SK-N-SH treated with all-trans-retinoic acid at 6 μM for 48 hours (cell line): ENCODE measurements at regions not wholly inside any gene's neighbourhood (a gene's known extent, or its start where the extent isn't known, plus 50 kb on each side); places are given as distances from the start of the nearest gene placed in this dataset.

ENCODE experiments used
- ARNTL ChIP-seq: fragments of 450-650 bp; formaldehyde crosslinking; IDR thresholded peaks from 2 replicates; pipeline ENCODE4 v1.5.0; 2020; ENCODE audit warnings: low read depth, mild to moderate bottlenecking, moderate library complexity, borderline replicate concordance
- ISL1 ChIP-seq: fragments of 250-450 bp; sonication (Bioruptor Pico); IDR thresholded peaks from 2 replicates; pipeline ENCODE4 v2.1.2; 2022; ENCODE audit warnings: mild to moderate bottlenecking, moderate library complexity
- RARB ChIP-seq: fragments of 250-450 bp; sonication (Bioruptor Pico); IDR thresholded peaks from 2 replicates; pipeline ENCODE4 v1.8.0; 2021; ENCODE audit warnings: mild to moderate bottlenecking, moderate library complexity
- SNAI2 ChIP-seq: fragments of 250-450 bp; sonication (Bioruptor Pico); IDR thresholded peaks from 2 replicates; pipeline ENCODE4 v1.5.0; 2020; ENCODE audit warnings: mild to moderate bottlenecking, moderate library complexity
- TOX ChIP-seq: fragments of 250-450 bp; sonication (Bioruptor Pico); IDR thresholded peaks from 2 replicates; pipeline ENCODE4 v1.8.0; 2021; ENCODE audit warnings: mild to moderate bottlenecking, moderate library complexity, borderline replicate concordance
- TF ChIP-seq, protein P1 (sequence below): fragments of 250-450 bp; sonication (Bioruptor Pico); IDR thresholded peaks from 2 replicates; pipeline ENCODE4 v1.5.1; 2020; ENCODE audit warnings: low read depth, mild to moderate bottlenecking, moderate library complexity

DNA sequence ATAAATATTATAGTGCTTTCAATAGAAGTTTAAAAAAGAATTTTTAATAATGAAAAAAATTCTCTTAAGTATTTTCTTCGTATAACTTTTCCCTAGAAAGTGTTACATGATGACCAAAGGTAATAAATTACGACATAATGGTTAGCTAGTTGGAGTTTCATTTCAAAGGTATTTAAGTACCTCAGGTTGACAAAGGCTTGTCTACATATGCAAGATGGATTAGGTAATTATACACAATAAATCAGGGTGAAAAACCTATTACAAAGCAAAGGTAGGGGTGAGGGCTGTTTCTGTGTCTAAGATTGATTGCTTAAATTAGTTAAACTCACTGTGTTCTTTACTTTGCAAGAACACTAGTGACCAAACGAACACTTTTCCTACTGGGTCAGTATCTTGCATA lies 508.5 kb upstream of the FAT1 start:
- no peak for TF ChIP-seq ISL1 (CRISPR knock-in tag)
- TF ChIP-seq ARNTL (CRISPR knock-in tag): no peak
- no peak for TF ChIP-seq SNAI2 (CRISPR knock-in tag)
- TF ChIP-seq, protein P1, sequence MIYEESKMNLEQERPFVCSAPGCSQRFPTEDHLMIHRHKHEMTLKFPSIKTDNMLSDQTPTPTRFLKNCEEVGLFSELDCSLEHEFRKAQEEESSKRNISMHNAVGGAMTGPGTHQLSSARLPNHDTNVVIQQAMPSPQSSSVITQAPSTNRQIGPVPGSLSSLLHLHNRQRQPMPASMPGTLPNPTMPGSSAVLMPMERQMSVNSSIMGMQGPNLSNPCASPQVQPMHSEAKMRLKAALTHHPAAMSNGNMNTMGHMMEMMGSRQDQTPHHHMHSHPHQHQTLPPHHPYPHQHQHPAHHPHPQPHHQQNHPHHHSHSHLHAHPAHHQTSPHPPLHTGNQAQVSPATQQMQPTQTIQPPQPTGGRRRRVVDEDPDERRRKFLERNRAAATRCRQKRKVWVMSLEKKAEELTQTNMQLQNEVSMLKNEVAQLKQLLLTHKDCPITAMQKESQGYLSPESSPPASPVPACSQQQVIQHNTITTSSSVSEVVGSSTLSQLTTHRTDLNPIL (CRISPR knock-in tag): no peak
- TF ChIP-seq TOX: no peak
- TF ChIP-seq RARB: no peak
